SK-N-SH treated with all-trans-retinoic acid at 6 μM for 48 hours (cell line): ENCODE measurements at regions not wholly inside any gene's neighbourhood (a gene's known extent, or its start where the extent isn't known, plus 50 kb on each side); places are given as distances from the start of the nearest gene placed in this dataset.

Experiments used
- ATAC-seq: fragments of 200-7000 bp; cut with Tn5 transposase; 3 replicates; pipeline ENCODE4 v1.9.1; 2020; ENCODE audit warnings: mild to moderate bottlenecking, moderate library complexity
- ARNTL ChIP-seq: fragments of 450-650 bp; formaldehyde crosslinking; IDR thresholded peaks from 2 replicates; pipeline ENCODE4 v1.5.0; 2020; ENCODE audit warnings: low read depth, mild to moderate bottlenecking, moderate library complexity, borderline replicate concordance
- BACH2 ChIP-seq: fragments of 250-450 bp; sonication (Bioruptor Pico); IDR thresholded peaks from 2 replicates; pipeline ENCODE4 v1.9.0; 2021; ENCODE audit warnings: mild to moderate bottlenecking, borderline replicate concordance
- CSDC2 ChIP-seq: fragments of 250-450 bp; sonication (Bioruptor Pico); IDR thresholded peaks from 2 replicates; pipeline ENCODE4 v1.5.0; 2020; ENCODE audit warnings: mild to moderate bottlenecking, moderate library complexity
- ESRRG ChIP-seq: fragments of 250-450 bp; sonication (Bioruptor Pico); IDR thresholded peaks from 2 replicates; pipeline ENCODE4 v1.6.1; 2021; ENCODE audit warnings: mild to moderate bottlenecking
- ISL1 ChIP-seq: fragments of 250-450 bp; sonication (Bioruptor Pico); IDR thresholded peaks from 2 replicates; pipeline ENCODE4 v2.1.2; 2022; ENCODE audit warnings: mild to moderate bottlenecking, moderate library complexity
- PPARA ChIP-seq: fragments of 250-450 bp; sonication (Bioruptor Pico); IDR thresholded peaks from 2 replicates; pipeline ENCODE4 v1.5.0; 2020; ENCODE audit warnings: mild to moderate bottlenecking, borderline replicate concordance
- RARB ChIP-seq: fragments of 250-450 bp; sonication (Bioruptor Pico); IDR thresholded peaks from 2 replicates; pipeline ENCODE4 v1.8.0; 2021; ENCODE audit warnings: mild to moderate bottlenecking, moderate library complexity
- SNAI2 ChIP-seq: fragments of 250-450 bp; sonication (Bioruptor Pico); IDR thresholded peaks from 2 replicates; pipeline ENCODE4 v1.5.0; 2020; ENCODE audit warnings: mild to moderate bottlenecking, moderate library complexity
- TCF4 ChIP-seq: fragments of 250-450 bp; sonication (Bioruptor Pico); IDR thresholded peaks from 2 replicates; pipeline ENCODE4 v1.8.0; 2021; ENCODE audit warnings: mild to moderate bottlenecking, moderate library complexity, borderline replicate concordance
- TOX ChIP-seq: fragments of 250-450 bp; sonication (Bioruptor Pico); IDR thresholded peaks from 2 replicates; pipeline ENCODE4 v1.8.0; 2021; ENCODE audit warnings: mild to moderate bottlenecking, moderate library complexity, borderline replicate concordance
- ZC3H10 ChIP-seq: fragments of 250-450 bp; sonication (Bioruptor Pico); IDR thresholded peaks from 2 replicates; pipeline ENCODE4 v1.5.1; 2021; ENCODE audit warnings: mild to moderate bottlenecking, moderate library complexity
- ZFP3 ChIP-seq: fragments of 250-450 bp; sonication (Bioruptor Pico); IDR thresholded peaks from 2 replicates; pipeline ENCODE4 v1.5.0; 2020; ENCODE audit warnings: mild to moderate bottlenecking, moderate library complexity
- ZFP30 ChIP-seq: fragments of 450-650 bp; formaldehyde crosslinking; IDR thresholded peaks from 2 replicates; pipeline ENCODE4 v1.5.0; 2022; ENCODE audit warnings: mild to moderate bottlenecking, moderate library complexity
- ZNF565 ChIP-seq: fragments of 450-650 bp; formaldehyde crosslinking; conservative IDR thresholded peaks from 2 replicates; pipeline ENCODE4 v1.5.0; 2020; ENCODE audit warnings: low read depth, mild to moderate bottlenecking, moderate library complexity
- ZNF70 ChIP-seq: fragments of 450-650 bp; formaldehyde crosslinking; IDR thresholded peaks from 2 replicates; pipeline ENCODE4 v1.5.0; 2020; ENCODE audit warnings: mild to moderate bottlenecking, moderate library complexity
- ZNF8 ChIP-seq: fragments of 450-650 bp; formaldehyde crosslinking; IDR thresholded peaks from 2 replicates; pipeline ENCODE4 v1.5.0; 2020; ENCODE audit warnings: mild to moderate bottlenecking, moderate library complexity
- TF ChIP-seq, protein P1 (sequence below): fragments of 250-450 bp; sonication (Bioruptor Pico); IDR thresholded peaks from 2 replicates; pipeline ENCODE4 v1.8.0; 2020; ENCODE audit warnings: mild to moderate bottlenecking, moderate library complexity, borderline replicate concordance
- TF ChIP-seq, protein P2 (sequence below): fragments of 250-450 bp; sonication (Bioruptor Pico); IDR thresholded peaks from 2 replicates; pipeline ENCODE4 v1.5.1; 2021; ENCODE audit warnings: mild to moderate bottlenecking, moderate library complexity
- TF ChIP-seq, protein P3 (sequence below): fragments of 250-450 bp; sonication (Bioruptor Pico); IDR thresholded peaks from 2 replicates; pipeline ENCODE4 v1.5.0; 2020; ENCODE audit warnings: mild to moderate bottlenecking, moderate library complexity
- TF ChIP-seq, protein P4 (sequence below): fragments of 250-450 bp; sonication (Bioruptor Pico); IDR thresholded peaks from 2 replicates; pipeline ENCODE4 v1.8.0; 2021; ENCODE audit warnings: low read depth, mild to moderate bottlenecking, moderate library complexity, borderline replicate concordance
- TF ChIP-seq, protein P5 (sequence below): fragments of 250-450 bp; sonication (Bioruptor Pico); IDR thresholded peaks from 2 replicates; pipeline ENCODE4 v1.5.1; 2020; ENCODE audit warnings: low read depth, mild to moderate bottlenecking, moderate library complexity

DNA sequence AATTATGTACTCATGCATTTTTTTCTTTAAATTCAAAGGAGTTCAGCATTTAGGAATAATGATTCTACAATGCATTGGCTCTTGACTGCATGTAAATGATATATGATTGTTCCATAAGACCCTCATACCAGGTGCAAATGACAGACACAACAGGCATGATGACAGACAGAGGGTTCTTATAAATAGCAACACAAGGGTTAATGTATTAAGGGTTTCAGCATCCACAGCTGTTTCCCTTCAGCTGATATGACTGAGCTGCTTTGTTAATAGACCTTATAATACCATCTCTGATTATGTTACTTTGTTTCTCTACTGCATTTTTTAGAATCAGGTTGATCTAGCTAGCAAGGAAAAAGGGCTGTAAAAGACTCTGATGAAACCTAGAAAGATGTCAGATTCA, 90.8 kb upstream of the TMTC2 start:
- TF ChIP-seq, protein P1, sequence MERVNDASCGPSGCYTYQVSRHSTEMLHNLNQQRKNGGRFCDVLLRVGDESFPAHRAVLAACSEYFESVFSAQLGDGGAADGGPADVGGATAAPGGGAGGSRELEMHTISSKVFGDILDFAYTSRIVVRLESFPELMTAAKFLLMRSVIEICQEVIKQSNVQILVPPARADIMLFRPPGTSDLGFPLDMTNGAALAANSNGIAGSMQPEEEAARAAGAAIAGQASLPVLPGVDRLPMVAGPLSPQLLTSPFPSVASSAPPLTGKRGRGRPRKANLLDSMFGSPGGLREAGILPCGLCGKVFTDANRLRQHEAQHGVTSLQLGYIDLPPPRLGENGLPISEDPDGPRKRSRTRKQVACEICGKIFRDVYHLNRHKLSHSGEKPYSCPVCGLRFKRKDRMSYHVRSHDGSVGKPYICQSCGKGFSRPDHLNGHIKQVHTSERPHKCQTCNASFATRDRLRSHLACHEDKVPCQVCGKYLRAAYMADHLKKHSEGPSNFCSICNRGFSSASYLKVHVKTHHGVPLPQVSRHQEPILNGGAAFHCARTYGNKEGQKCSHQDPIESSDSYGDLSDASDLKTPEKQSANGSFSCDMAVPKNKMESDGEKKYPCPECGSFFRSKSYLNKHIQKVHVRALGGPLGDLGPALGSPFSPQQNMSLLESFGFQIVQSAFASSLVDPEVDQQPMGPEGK (CRISPR knock-in tag) = no peak
- TF ChIP-seq ESRRG (CRISPR knock-in tag) (no peak), BACH2 (no peak), TCF4 (CRISPR knock-in tag) (no peak), ZNF8 (CRISPR knock-in tag) (no peak), ZFP3 (no peak), CSDC2 (no peak), TOX (no peak), ZFP30 (CRISPR knock-in tag) (no peak), PPARA (CRISPR knock-in tag) (no peak), ZNF565 (CRISPR knock-in tag) (no peak), ZNF70 (CRISPR knock-in tag) (no peak), RARB (no peak), ZC3H10 (no peak)
- TF ChIP-seq, protein P2, sequence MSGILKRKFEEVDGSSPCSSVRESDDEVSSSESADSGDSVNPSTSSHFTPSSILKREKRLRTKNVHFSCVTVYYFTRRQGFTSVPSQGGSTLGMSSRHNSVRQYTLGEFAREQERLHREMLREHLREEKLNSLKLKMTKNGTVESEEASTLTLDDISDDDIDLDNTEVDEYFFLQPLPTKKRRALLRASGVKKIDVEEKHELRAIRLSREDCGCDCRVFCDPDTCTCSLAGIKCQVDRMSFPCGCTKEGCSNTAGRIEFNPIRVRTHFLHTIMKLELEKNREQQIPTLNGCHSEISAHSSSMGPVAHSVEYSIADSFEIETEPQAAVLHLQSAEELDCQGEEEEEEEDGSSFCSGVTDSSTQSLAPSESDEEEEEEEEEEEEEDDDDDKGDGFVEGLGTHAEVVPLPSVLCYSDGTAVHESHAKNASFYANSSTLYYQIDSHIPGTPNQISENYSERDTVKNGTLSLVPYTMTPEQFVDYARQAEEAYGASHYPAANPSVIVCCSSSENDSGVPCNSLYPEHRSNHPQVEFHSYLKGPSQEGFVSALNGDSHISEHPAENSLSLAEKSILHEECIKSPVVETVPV (CRISPR knock-in tag) = no peak
- TF ChIP-seq, protein P3, sequence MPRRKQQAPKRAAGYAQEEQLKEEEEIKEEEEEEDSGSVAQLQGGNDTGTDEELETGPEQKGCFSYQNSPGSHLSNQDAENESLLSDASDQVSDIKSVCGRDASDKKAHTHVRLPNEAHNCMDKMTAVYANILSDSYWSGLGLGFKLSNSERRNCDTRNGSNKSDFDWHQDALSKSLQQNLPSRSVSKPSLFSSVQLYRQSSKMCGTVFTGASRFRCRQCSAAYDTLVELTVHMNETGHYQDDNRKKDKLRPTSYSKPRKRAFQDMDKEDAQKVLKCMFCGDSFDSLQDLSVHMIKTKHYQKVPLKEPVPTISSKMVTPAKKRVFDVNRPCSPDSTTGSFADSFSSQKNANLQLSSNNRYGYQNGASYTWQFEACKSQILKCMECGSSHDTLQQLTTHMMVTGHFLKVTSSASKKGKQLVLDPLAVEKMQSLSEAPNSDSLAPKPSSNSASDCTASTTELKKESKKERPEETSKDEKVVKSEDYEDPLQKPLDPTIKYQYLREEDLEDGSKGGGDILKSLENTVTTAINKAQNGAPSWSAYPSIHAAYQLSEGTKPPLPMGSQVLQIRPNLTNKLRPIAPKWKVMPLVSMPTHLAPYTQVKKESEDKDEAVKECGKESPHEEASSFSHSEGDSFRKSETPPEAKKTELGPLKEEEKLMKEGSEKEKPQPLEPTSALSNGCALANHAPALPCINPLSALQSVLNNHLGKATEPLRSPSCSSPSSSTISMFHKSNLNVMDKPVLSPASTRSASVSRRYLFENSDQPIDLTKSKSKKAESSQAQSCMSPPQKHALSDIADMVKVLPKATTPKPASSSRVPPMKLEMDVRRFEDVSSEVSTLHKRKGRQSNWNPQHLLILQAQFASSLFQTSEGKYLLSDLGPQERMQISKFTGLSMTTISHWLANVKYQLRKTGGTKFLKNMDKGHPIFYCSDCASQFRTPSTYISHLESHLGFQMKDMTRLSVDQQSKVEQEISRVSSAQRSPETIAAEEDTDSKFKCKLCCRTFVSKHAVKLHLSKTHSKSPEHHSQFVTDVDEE (CRISPR knock-in tag) = no peak
- TF ChIP-seq, protein P4, sequence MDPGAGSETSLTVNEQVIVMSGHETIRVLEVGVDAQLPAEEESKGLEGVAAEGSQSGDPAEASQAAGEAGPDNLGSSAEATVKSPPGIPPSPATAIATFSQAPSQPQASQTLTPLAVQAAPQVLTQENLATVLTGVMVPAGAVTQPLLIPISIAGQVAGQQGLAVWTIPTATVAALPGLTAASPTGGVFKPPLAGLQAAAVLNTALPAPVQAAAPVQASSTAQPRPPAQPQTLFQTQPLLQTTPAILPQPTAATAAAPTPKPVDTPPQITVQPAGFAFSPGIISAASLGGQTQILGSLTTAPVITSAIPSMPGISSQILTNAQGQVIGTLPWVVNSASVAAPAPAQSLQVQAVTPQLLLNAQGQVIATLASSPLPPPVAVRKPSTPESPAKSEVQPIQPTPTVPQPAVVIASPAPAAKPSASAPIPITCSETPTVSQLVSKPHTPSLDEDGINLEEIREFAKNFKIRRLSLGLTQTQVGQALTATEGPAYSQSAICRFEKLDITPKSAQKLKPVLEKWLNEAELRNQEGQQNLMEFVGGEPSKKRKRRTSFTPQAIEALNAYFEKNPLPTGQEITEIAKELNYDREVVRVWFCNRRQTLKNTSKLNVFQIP (CRISPR knock-in tag) = no peak
- TF ChIP-seq, protein P5, sequence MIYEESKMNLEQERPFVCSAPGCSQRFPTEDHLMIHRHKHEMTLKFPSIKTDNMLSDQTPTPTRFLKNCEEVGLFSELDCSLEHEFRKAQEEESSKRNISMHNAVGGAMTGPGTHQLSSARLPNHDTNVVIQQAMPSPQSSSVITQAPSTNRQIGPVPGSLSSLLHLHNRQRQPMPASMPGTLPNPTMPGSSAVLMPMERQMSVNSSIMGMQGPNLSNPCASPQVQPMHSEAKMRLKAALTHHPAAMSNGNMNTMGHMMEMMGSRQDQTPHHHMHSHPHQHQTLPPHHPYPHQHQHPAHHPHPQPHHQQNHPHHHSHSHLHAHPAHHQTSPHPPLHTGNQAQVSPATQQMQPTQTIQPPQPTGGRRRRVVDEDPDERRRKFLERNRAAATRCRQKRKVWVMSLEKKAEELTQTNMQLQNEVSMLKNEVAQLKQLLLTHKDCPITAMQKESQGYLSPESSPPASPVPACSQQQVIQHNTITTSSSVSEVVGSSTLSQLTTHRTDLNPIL (CRISPR knock-in tag) = no peak
- TF ChIP-seq, all 23 proteins: peak for 0
- no peak for ATAC-seq

DNA sequence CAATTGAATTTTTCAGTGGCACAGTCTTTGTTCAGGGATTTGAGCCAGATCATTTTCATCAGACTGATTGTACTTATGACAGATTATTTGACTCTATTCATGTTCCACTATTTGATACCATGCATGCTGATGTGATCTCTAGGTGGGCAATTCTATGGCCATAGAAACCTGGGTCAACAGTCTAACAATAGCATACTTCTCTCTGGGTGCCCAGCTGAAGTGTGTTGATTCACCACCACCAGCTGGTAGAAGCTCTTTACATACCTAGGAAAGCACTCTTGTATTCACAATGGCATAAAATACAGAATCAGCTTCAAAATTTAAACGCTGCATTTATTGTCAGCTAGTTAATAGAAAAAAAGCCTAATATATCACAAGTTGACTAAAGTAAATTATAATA, 90.2 kb upstream of the TMTC2 start:
- TF ChIP-seq RARB = no peak
- no peak for TF ChIP-seq ZFP30 (CRISPR knock-in tag)
- TF ChIP-seq SNAI2 (CRISPR knock-in tag) = no peak
- TF ChIP-seq BACH2 = no peak
- TF ChIP-seq ZC3H10 = no peak
- TF ChIP-seq ZFP3 = no peak
- TF ChIP-seq TCF4 (CRISPR knock-in tag) = no peak
- TF ChIP-seq ARNTL (CRISPR knock-in tag) = no peak
- TF ChIP-seq, protein P2 (CRISPR knock-in tag) = no peak
- no peak for TF ChIP-seq ISL1 (CRISPR knock-in tag)
- TF ChIP-seq ZNF8 (CRISPR knock-in tag) = no peak
- TF ChIP-seq, all 23 proteins: peak for 0
- no peak for ATAC-seq
